Spleen (tissue), 7 donors: ENCODE measurements at regions not wholly inside any gene's neighbourhood (a gene's known extent, or its start where the extent isn't known, plus 50 kb on each side); places are given as distances from the start of the nearest gene placed in this dataset.

ENCODE experiments used
- POLR2A ChIP-seq, 3 donors: fragments of 450-650 bp; IDR thresholded peaks; one replicate each; pipeline ENCODE4 v1.5.1; 2017; ENCODE audit warnings: antibody characterized with exemption in 3 of 3, mild to moderate bottlenecking in 1 of 3
- TF ChIP-seq, protein P1 (sequence below), 11 experiments: fragments of 200-600 bp in 7 of 11; fragments of 450-650 bp in 4 of 11; sonication (generic) in 4 of 11; IDR thresholded peaks in 8 of 11; conservative IDR thresholded peaks in 3 of 11; 1 replicate in 7 of 11; 2 replicates in 4 of 11; pipeline versions ENCODE4 v1.4.0 to v1.8.0; 2016 to 2021; ENCODE audit warnings: antibody characterized with exemption in 11 of 11, inconsistent platforms in 4 of 11, mild to moderate bottlenecking in 1 of 11
- donor health status: DM: no; HTN: no; CAD: no; lungs with moderate emphysema.
- donor health status: DM: no; HTN: no; CAD: no.
- donor health status: DM: no; HTN: no; CAD: no.

- TF ChIP-seq, protein P1, sequence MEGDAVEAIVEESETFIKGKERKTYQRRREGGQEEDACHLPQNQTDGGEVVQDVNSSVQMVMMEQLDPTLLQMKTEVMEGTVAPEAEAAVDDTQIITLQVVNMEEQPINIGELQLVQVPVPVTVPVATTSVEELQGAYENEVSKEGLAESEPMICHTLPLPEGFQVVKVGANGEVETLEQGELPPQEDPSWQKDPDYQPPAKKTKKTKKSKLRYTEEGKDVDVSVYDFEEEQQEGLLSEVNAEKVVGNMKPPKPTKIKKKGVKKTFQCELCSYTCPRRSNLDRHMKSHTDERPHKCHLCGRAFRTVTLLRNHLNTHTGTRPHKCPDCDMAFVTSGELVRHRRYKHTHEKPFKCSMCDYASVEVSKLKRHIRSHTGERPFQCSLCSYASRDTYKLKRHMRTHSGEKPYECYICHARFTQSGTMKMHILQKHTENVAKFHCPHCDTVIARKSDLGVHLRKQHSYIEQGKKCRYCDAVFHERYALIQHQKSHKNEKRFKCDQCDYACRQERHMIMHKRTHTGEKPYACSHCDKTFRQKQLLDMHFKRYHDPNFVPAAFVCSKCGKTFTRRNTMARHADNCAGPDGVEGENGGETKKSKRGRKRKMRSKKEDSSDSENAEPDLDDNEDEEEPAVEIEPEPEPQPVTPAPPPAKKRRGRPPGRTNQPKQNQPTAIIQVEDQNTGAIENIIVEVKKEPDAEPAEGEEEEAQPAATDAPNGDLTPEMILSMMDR (IDR thresholded peaks at IDR 0.05 in 8 of 11, conservative IDR thresholded peaks at IDR 0.05 in 3 of 11) = no peak
- TF ChIP-seq POLR2A (IDR thresholded peaks at IDR 0.05) = no peak
Measured at GRCh38 chr9:95822015-95822414, 53.5 kb upstream of the ERCC6L2 start.
